Right lobe of liver (tissue), 6 donors: ENCODE measurements at regions not wholly inside any gene's neighbourhood (a gene's known extent, or its start where the extent isn't known, plus 50 kb on each side); places are given as distances from the start of the nearest gene placed in this dataset.
"Not testable (repeated sequence)": the region's sequence is repeated elsewhere in the genome, so short reads cannot be mapped to it uniquely, and the experiment has no call there.

Source experiments
- ATAC-seq, 4 donors: fragments of 200-7000 bp; cut with Tn5 transposase; one replicate each; pipeline ENCODE4 v1.9.1; 2020; ENCODE audit warnings: mild to moderate bottlenecking in 4 of 4, moderate library complexity in 4 of 4
- DNase-seq, 3 donors: peaks; one replicate each; pipeline ENCODE4 v3.0.0-alpha.2; 2020
- H3K27ac ChIP-seq, 3 donors: fragments of 200-600 bp; one replicate each; pipeline ENCODE4 v1.8.0; 2022
- H3K27me3 ChIP-seq, 2 donors: fragments of 200-600 bp; one replicate each; pipeline ENCODE4 v1.8.0; 2022
- H3K36me3 ChIP-seq, 4 donors: fragments of 200-600 bp; sonication (generic) in 1 of 4; one replicate each; pipeline versions ENCODE4 v1.5.1 to v1.8.0; 2017 to 2022; ENCODE audit warnings: control low read depth in 1 of 4
- H3K4me1 ChIP-seq, 4 donors: fragments of 200-600 bp; sonication (generic) in 1 of 4; one replicate each; pipeline versions ENCODE4 v1.5.1 to v1.8.0; 2017 to 2022; ENCODE audit warnings: control low read depth in 1 of 4
- H3K4me3 ChIP-seq, 3 donors: fragments of 200-600 bp; one replicate each; pipeline ENCODE4 v1.8.0; 2022
- H3K9me3 ChIP-seq, 4 donors: fragments of 200-600 bp; sonication (generic) in 1 of 4; one replicate each; pipeline versions ENCODE4 v1.5.1 to v1.8.0; 2017 to 2022; ENCODE audit warnings: control low read depth in 1 of 4
- CTCF ChIP-seq, 4 donors: fragments of 200-600 bp in 3 of 4; fragments of 450-650 bp in 1 of 4; IDR thresholded peaks; one replicate each; pipeline versions ENCODE4 v1.5.1 to v1.8.0; 2016 to 2022; ENCODE audit warnings: antibody characterized with exemption in 4 of 4, mild to moderate bottlenecking in 2 of 4
- POLR2A ChIP-seq: fragments of 450-650 bp; IDR thresholded peaks from one replicate; pipeline ENCODE4 v1.6.1; 2017; ENCODE audit warnings: antibody characterized with exemption, mild to moderate bottlenecking
- WGBS: methylation state at CpG from one replicate; pipeline ENCODE4 v1.1.6; 2018; ENCODE audit warnings: low coverage, low lambda C conversion rate; ENCODE audit not compliant: insufficient coverage; ENCODE audit errors: missing lambda C conversion rate; 5-methylcytosine and 5-hydroxymethylcytosine counted together
- intact Hi-C, 2 donors: fragments of 100-400 bp; cut with DNase I; formaldehyde crosslinking; loops; one replicate each; pipeline versions ENCODE4 v1.11.2 to v1.14.1; 2022
- donor health status: DM: no; HTN: yes; CAD: no.
- donor health status: DM: no; HTN: no; CAD: no.
- donor health status: DM: no; HTN: no; CAD: no.
- donor health status: DM: no; HTN: yes; CAD: no.
- donor health status: DM: no; HTN: yes; CAD: no.

GRCh38 chr5:53783624-53784228 lies 223.3 kb downstream of the NDUFS4 start:
- intact Hi-C loops, result no loop called here
- no peaks in the 10 kb centered on the region for H3K9me3 ChIP-seq
- 81% methylated on average over 5 of the region's 11 CpGs for WGBS
- H3K36me3 ChIP-seq, result no peaks in the 10 kb centered on the region
- DNase-seq, result no peak
- no peak overlapping the region for H3K4me3 ChIP-seq
- no peaks in the 10 kb centered on the region for H3K27me3 ChIP-seq
- H3K4me1 ChIP-seq, result no peaks in the 10 kb centered on the region
- ATAC-seq, result no peak
- no peak for TF ChIP-seq POLR2A
- no peak for TF ChIP-seq CTCF (IDR thresholded peaks at IDR 0.05)
- H3K27ac ChIP-seq, result no peak overlapping the region

- DNase-seq (no peak), ATAC-seq (no peak)
- H3K4me1 ChIP-seq, result no peaks in the 10 kb centered on the region
- no peak overlapping the region for H3K4me3 ChIP-seq
- intact Hi-C loops, result no loop called here
- TF ChIP-seq CTCF (IDR thresholded peaks at IDR 0.05), result no peak
- no peak for TF ChIP-seq POLR2A
- no peaks in the 10 kb centered on the region for H3K27me3 ChIP-seq
- 55% methylated on average over 4 of the region's 6 CpGs for WGBS
- no peaks in the 10 kb centered on the region for H3K36me3 ChIP-seq
- no peak overlapping the region for H3K27ac ChIP-seq
- no peaks in the 10 kb centered on the region for H3K9me3 ChIP-seq
Measured at GRCh38 chr5:53784596-53784995, 224.2 kb downstream of the NDUFS4 start.

- Histone ChIP-seq H3K36me3 (no peaks in the 10 kb centered on the region), H3K27ac (no peak overlapping the region), H3K27me3 (no peaks in the 10 kb centered on the region), H3K4me3 (no peak overlapping the region), H3K4me1 (no peaks in the 10 kb centered on the region), H3K9me3 (no peaks in the 10 kb centered on the region)
- 52% methylated on average over 3 of the region's 3 CpGs for WGBS
- DNase-seq (no peak), ATAC-seq (no peak)
- TF ChIP-seq CTCF (IDR thresholded peaks at IDR 0.05) (no peak), POLR2A (no peak)
- intact Hi-C loops, result no loop called here
Measured at GRCh38 chr5:53785924-53786323, 225.5 kb downstream of the NDUFS4 start.

GRCh38 chr5:53790026-53790425 lies 229.6 kb downstream of the NDUFS4 start:
- no peak for DNase-seq
- H3K4me1 ChIP-seq, result no peaks in the 10 kb centered on the region
- TF ChIP-seq CTCF (IDR thresholded peaks at IDR 0.05) (no peak), POLR2A (no peak)
- ATAC-seq, result no peak
- H3K27me3 ChIP-seq, result no peaks in the 10 kb centered on the region
- no peaks in the 10 kb centered on the region for H3K36me3 ChIP-seq
- intact Hi-C loops, result no loop called here
- no peak overlapping the region for H3K4me3 ChIP-seq
- no peaks in the 10 kb centered on the region for H3K9me3 ChIP-seq
- WGBS, result 79% methylated on average over 2 of the region's 2 CpGs
- no peak overlapping the region for H3K27ac ChIP-seq

GRCh38 chr5:53792338-53792737 lies 231.9 kb downstream of the NDUFS4 start:
- intact Hi-C loops, result no loop called here
- no peaks in the 10 kb centered on the region for H3K9me3 ChIP-seq
- no peak overlapping the region for H3K4me3 ChIP-seq
- TF ChIP-seq POLR2A (no peak), CTCF (IDR thresholded peaks at IDR 0.05) (no peak)
- DNase-seq (no peak), ATAC-seq (no peak)
- no peaks in the 10 kb centered on the region for H3K4me1 ChIP-seq
- 85% methylated on average over 2 of the region's 2 CpGs for WGBS
- H3K36me3 ChIP-seq, result no peaks in the 10 kb centered on the region
- no peak overlapping the region for H3K27ac ChIP-seq
- H3K27me3 ChIP-seq, result no peaks in the 10 kb centered on the region

- intact Hi-C loops, H3K27me3 ChIP-seq, ATAC-seq, H3K9me3 ChIP-seq, DNase-seq, H3K4me1 ChIP-seq, H3K27ac ChIP-seq, H3K36me3 ChIP-seq, H3K4me3 ChIP-seq: not testable (repeated sequence)
- 70% methylated on average over 2 of the region's 9 CpGs for WGBS
Measured at GRCh38 chr5:53799644-53800043, 239.2 kb downstream of the NDUFS4 start.

GRCh38 chr5:53808392-53808791 lies 248.0 kb downstream of the NDUFS4 start:
- H3K27me3 ChIP-seq, H3K27ac ChIP-seq, H3K9me3 ChIP-seq, H3K36me3 ChIP-seq, H3K4me3 ChIP-seq, H3K4me1 ChIP-seq, ATAC-seq, DNase-seq, intact Hi-C loops: not testable (repeated sequence)
- WGBS, result 71% methylated on average over 4 of the region's 4 CpGs
